ENCODE measurements at regions not wholly inside any gene's neighbourhood (a gene's known extent, or its start where the extent isn't known, plus 50 kb on each side); places are given as distances from the start of the nearest gene placed in this dataset.

DNA sequence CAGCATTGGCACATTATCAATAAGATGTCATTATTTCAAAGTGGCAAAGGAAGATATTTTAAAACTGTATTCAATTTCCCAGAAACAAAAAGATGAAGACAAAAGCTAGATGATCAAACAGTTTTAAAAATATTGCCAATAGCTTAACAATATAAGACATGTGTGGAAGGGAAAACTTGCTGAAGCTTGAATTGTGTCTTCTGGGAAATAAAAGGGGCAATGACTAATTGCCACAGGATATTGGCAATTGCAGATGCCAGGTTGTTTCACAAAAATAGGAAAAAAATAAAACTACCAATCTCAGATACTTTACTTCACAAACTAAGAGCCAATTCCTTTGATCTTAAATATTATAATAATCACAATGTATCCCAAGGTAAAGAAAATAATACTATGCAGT is 679.8 kb upstream of the ADAMTS5 start:
- Histone ChIP-seq H3K4me3 (ENCODE audit: insufficient read depth, low read depth, low read length, poor library complexity, severe bottlenecking) (no peak overlapping the region), H3K36me3 (ENCODE audit: control insufficient read depth, insufficient read depth, low read length) (no peaks in the 10 kb centered on the region), H3K4me1 (ENCODE audit: control insufficient read depth, insufficient read depth, low read length, poor library complexity, severe bottlenecking) (no peaks in the 10 kb centered on the region), H3K27me3 (replicated peaks; ENCODE audit: control insufficient read depth, insufficient read depth, low read length, poor library complexity, severe bottlenecking) (no peaks in the 10 kb centered on the region), H3K27ac (ENCODE audit: insufficient read depth, low read length, poor library complexity, severe bottlenecking) (no peak overlapping the region), H3K9me3 (ENCODE audit: control insufficient read depth, low read length) (no peaks in the 10 kb centered on the region)
- DNase-seq: no peak

DNA sequence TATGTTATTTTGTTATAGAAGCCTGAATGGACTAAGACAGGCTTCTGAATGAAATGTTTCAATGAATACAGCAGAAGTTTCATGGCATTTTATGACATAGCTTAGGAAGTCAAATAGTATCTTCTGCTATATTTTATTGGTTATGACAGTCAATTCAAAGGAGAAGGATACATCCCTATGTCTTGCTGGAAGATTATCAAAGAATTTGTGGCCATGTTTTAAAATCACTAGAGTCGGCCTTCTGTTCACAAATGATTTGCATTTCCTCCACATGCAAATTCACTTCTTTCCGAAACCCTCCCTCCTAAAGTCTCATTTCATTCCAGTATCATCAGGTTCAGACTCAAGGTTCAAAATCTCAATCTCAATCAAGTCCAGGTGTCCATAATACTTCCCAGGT is 679.2 kb upstream of the ADAMTS5 start:
- H3K4me3 ChIP-seq (ENCODE audit: insufficient read depth, low read depth, low read length, poor library complexity, severe bottlenecking): no peak overlapping the region
- DNase-seq: no peak
- H3K9me3 ChIP-seq (ENCODE audit: control insufficient read depth, low read length): no peaks in the 10 kb centered on the region
- no peaks in the 10 kb centered on the region for H3K36me3 ChIP-seq (ENCODE audit: control insufficient read depth, insufficient read depth, low read length)
- H3K27ac ChIP-seq (ENCODE audit: insufficient read depth, low read length, poor library complexity, severe bottlenecking): no peak overlapping the region
- H3K4me1 ChIP-seq (ENCODE audit: control insufficient read depth, insufficient read depth, low read length, poor library complexity, severe bottlenecking): no peaks in the 10 kb centered on the region
- no peaks in the 10 kb centered on the region for H3K27me3 ChIP-seq (replicated peaks; ENCODE audit: control insufficient read depth, insufficient read depth, low read length, poor library complexity, severe bottlenecking)

DNA sequence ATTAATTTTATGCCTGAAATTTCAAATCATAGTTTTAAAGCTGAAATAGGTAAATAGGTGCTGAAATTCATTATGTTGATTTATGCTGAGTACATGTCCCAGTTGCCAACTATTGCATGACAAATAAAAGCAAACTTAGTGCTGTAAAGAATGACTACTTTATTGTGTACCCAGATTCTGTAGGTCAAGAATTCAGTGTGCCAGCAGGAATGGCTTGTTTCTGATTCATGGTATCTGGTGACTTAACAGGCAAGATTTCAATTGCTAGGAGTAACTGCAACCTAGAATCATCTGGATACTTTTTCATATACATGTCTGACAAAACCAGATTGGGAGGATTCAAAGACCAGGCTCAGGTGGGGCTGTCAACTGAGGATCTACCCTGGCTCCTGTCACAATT is 678.4 kb upstream of the ADAMTS5 start:
- H3K36me3 ChIP-seq (ENCODE audit: control insufficient read depth, insufficient read depth, low read length): no peaks in the 10 kb centered on the region
- H3K4me1 ChIP-seq (ENCODE audit: control insufficient read depth, insufficient read depth, low read length, poor library complexity, severe bottlenecking): no peaks in the 10 kb centered on the region
- H3K27ac ChIP-seq (ENCODE audit: insufficient read depth, low read length, poor library complexity, severe bottlenecking): no peak overlapping the region
- no peaks in the 10 kb centered on the region for H3K9me3 ChIP-seq (ENCODE audit: control insufficient read depth, low read length)
- H3K4me3 ChIP-seq (ENCODE audit: insufficient read depth, low read depth, low read length, poor library complexity, severe bottlenecking): no peak overlapping the region
- DNase-seq: no peak
- no peaks in the 10 kb centered on the region for H3K27me3 ChIP-seq (replicated peaks; ENCODE audit: control insufficient read depth, insufficient read depth, low read length, poor library complexity, severe bottlenecking)

DNA sequence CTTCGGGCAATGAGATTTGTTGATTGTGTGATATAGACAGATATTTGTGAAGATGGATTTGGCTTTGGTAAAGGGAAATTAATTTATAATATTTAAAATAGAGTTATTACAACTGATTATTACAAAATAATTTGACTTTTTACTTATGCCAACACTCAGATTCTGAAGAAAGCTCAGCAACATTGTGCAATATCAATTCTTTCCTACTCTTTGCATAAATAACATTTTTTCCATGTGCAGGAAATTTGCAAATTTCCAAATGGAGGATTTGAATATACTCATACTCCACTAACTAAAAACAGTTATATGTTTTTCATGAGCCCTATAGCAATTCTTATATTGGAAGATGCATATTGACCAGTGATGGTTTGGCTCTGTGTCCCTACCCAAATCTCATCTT is 676.4 kb upstream of the ADAMTS5 start:
- Histone ChIP-seq H3K27me3 (replicated peaks; ENCODE audit: control insufficient read depth, insufficient read depth, low read length, poor library complexity, severe bottlenecking) (no peaks in the 10 kb centered on the region), H3K27ac (ENCODE audit: insufficient read depth, low read length, poor library complexity, severe bottlenecking) (no peak overlapping the region), H3K36me3 (ENCODE audit: control insufficient read depth, insufficient read depth, low read length) (no peaks in the 10 kb centered on the region), H3K4me1 (ENCODE audit: control insufficient read depth, insufficient read depth, low read length, poor library complexity, severe bottlenecking) (no peaks in the 10 kb centered on the region), H3K4me3 (ENCODE audit: insufficient read depth, low read depth, low read length, poor library complexity, severe bottlenecking) (no peak overlapping the region), H3K9me3 (ENCODE audit: control insufficient read depth, low read length) (no peaks in the 10 kb centered on the region)
- DNase-seq: no peak

DNA sequence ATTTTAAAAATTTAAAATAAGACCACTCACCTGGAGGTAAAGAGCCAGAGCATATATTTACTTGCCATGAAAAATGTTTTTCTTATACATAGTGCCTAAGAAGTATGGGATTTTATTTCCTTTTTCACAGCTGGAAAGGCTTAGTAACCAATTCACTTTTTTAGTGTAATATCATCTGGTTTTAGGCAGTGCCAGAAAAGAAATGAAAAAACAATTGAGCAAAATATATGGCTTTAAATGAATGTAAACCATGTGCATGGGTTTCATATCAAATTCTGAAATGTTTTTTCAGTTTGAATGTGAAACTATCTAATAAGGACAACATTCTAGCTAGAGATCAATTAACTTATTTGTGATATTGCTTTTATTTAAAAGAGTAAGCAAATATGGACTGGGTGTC is 672.4 kb upstream of the ADAMTS5 start:
- Histone ChIP-seq H3K36me3 (ENCODE audit: control insufficient read depth, insufficient read depth, low read length) (no peaks in the 10 kb centered on the region), H3K4me3 (ENCODE audit: insufficient read depth, low read depth, low read length, poor library complexity, severe bottlenecking) (no peak overlapping the region), H3K27ac (ENCODE audit: insufficient read depth, low read length, poor library complexity, severe bottlenecking) (no peak overlapping the region), H3K9me3 (ENCODE audit: control insufficient read depth, low read length) (no peaks in the 10 kb centered on the region), H3K27me3 (replicated peaks; ENCODE audit: control insufficient read depth, insufficient read depth, low read length, poor library complexity, severe bottlenecking) (no peaks in the 10 kb centered on the region), H3K4me1 (ENCODE audit: control insufficient read depth, insufficient read depth, low read length, poor library complexity, severe bottlenecking) (no peaks in the 10 kb centered on the region)
- DNase-seq: no peak

DNA sequence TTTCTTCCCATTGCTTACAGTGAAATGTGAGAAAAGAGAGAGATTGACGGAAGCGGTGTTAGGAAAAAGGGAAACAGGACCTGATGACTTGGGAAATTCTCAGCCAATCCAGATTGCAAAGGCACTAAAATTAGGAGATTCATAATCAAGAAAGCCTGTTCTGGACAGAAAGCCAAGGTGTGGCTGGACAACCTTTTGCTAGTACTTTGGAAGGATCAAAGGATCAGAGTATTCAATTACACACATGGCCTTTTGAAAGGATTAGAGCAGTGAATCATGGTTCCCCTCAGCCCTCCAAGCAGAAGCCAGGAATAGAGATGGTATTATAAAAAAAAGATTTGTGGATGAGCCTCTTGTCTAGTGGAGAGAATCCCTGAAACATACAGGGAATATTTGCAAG is 669.8 kb upstream of the ADAMTS5 start:
- H3K4me3 ChIP-seq (ENCODE audit: insufficient read depth, low read depth, low read length, poor library complexity, severe bottlenecking): no peak overlapping the region
- no peak for DNase-seq
- H3K27me3 ChIP-seq (replicated peaks; ENCODE audit: control insufficient read depth, insufficient read depth, low read length, poor library complexity, severe bottlenecking): no peaks in the 10 kb centered on the region
- H3K27ac ChIP-seq (ENCODE audit: insufficient read depth, low read length, poor library complexity, severe bottlenecking): no peak overlapping the region
- H3K4me1 ChIP-seq (ENCODE audit: control insufficient read depth, insufficient read depth, low read length, poor library complexity, severe bottlenecking): no peaks in the 10 kb centered on the region
- no peaks in the 10 kb centered on the region for H3K36me3 ChIP-seq (ENCODE audit: control insufficient read depth, insufficient read depth, low read length)
- H3K9me3 ChIP-seq (ENCODE audit: control insufficient read depth, low read length): no peaks in the 10 kb centered on the region

DNA sequence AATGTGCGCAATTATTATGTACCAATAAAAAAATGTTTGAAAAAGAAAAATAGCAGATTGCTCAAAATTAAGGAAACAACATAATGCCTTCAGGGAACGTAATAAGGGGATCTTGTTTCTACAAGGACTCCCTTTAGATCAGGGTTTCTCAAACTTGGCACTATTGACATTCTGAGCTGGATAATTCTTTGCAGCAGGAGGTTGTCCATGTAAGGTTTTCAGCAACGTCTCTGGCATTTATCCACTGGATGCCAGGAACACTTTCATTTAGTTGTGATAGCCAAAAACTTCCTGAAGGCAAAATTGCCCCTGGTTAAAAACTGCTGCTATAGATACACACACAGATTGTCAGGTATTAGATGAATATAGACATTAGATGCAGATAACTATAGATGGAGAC is 666.7 kb upstream of the ADAMTS5 start:
- no peak overlapping the region for H3K4me3 ChIP-seq (ENCODE audit: insufficient read depth, low read depth, low read length, poor library complexity, severe bottlenecking)
- no peaks in the 10 kb centered on the region for H3K36me3 ChIP-seq (ENCODE audit: control insufficient read depth, insufficient read depth, low read length)
- H3K4me1 ChIP-seq (ENCODE audit: control insufficient read depth, insufficient read depth, low read length, poor library complexity, severe bottlenecking): no peaks in the 10 kb centered on the region
- H3K27ac ChIP-seq (ENCODE audit: insufficient read depth, low read length, poor library complexity, severe bottlenecking): no peak overlapping the region
- DNase-seq: no peak
- no peaks in the 10 kb centered on the region for H3K27me3 ChIP-seq (replicated peaks; ENCODE audit: control insufficient read depth, insufficient read depth, low read length, poor library complexity, severe bottlenecking)
- H3K9me3 ChIP-seq (ENCODE audit: control insufficient read depth, low read length): no peaks in the 10 kb centered on the region

DNA sequence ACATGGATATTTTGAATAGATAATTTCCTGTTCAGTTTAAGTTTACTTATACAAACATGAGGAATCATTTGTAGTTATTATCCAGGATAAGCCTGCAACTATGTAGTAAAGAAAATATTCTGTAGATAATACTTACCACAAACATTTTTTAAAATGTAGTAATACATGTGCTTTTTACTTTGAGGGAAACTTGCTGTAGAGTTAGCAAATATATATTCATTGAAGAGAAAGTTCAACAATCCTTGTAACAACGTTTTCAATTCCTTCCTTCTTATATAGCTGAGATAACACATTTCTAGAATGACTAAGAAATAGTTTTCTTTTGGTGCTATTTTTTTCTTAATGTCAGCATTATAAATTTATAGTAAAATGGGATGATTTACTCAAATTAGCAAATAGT is 664.6 kb upstream of the ADAMTS5 start:
- Histone ChIP-seq H3K27ac (ENCODE audit: insufficient read depth, low read length, poor library complexity, severe bottlenecking) (no peak overlapping the region), H3K4me1 (ENCODE audit: control insufficient read depth, insufficient read depth, low read length, poor library complexity, severe bottlenecking) (no peaks in the 10 kb centered on the region), H3K4me3 (ENCODE audit: insufficient read depth, low read depth, low read length, poor library complexity, severe bottlenecking) (no peak overlapping the region), H3K27me3 (replicated peaks; ENCODE audit: control insufficient read depth, insufficient read depth, low read length, poor library complexity, severe bottlenecking) (no peaks in the 10 kb centered on the region), H3K36me3 (ENCODE audit: control insufficient read depth, insufficient read depth, low read length) (no peaks in the 10 kb centered on the region), H3K9me3 (ENCODE audit: control insufficient read depth, low read length) (no peaks in the 10 kb centered on the region)
- no peak for DNase-seq

DNA sequence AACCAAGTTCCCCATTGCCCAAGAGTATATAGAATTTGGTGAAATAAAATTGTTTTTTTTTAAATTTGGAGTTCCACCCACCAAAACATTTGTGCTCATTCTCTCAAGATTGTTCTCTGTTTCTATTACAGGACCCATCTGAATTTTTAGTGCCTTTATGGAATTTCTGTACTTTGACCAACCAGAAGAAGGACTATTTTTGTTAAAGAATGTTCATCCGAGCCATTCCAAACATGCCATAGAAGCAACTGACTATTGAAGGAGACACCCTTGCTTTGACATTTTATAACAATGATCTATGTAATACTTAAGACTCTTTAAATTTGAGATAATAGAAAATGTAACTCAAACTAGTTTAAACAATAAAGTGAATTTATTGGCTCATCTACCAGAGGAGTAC is 655.7 kb upstream of the ADAMTS5 start:
- Histone ChIP-seq H3K27me3 (replicated peaks; ENCODE audit: control insufficient read depth, insufficient read depth, low read length, poor library complexity, severe bottlenecking) (no peaks in the 10 kb centered on the region), H3K27ac (ENCODE audit: insufficient read depth, low read length, poor library complexity, severe bottlenecking) (no peak overlapping the region), H3K4me3 (ENCODE audit: insufficient read depth, low read depth, low read length, poor library complexity, severe bottlenecking) (no peak overlapping the region), H3K36me3 (ENCODE audit: control insufficient read depth, insufficient read depth, low read length) (no peaks in the 10 kb centered on the region), H3K9me3 (ENCODE audit: control insufficient read depth, low read length) (no peaks in the 10 kb centered on the region), H3K4me1 (ENCODE audit: control insufficient read depth, insufficient read depth, low read length, poor library complexity, severe bottlenecking) (no peaks in the 10 kb centered on the region)
- no peak for DNase-seq

DNA sequence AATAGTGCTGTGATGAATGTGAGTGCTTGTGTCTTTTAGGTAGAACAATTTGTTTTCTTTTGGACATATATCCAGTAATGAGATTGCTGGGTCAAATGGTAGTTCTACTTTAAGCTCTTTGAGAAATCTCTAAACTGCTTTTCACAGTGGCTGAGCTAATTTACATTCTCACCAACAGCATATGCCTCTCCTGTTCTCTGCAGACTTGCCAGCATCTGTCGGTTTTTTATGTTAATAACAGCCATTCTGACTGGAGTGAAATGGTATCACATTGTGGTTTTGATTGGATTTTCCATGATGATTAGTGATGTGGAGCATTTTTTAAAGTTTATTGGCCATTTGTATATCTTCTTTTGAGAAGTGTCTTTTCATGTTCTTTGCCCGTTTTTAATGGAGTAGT is 647.3 kb upstream of the ADAMTS5 start:
- Histone ChIP-seq H3K4me1 (ENCODE audit: control insufficient read depth, insufficient read depth, low read length, poor library complexity, severe bottlenecking) (no peaks in the 10 kb centered on the region), H3K9me3 (ENCODE audit: control insufficient read depth, low read length) (no peaks in the 10 kb centered on the region), H3K4me3 (ENCODE audit: insufficient read depth, low read depth, low read length, poor library complexity, severe bottlenecking) (no peak overlapping the region), H3K27ac (ENCODE audit: insufficient read depth, low read length, poor library complexity, severe bottlenecking) (no peak overlapping the region), H3K36me3 (ENCODE audit: control insufficient read depth, insufficient read depth, low read length) (no peaks in the 10 kb centered on the region), H3K27me3 (replicated peaks; ENCODE audit: control insufficient read depth, insufficient read depth, low read length, poor library complexity, severe bottlenecking) (no peaks in the 10 kb centered on the region)
- DNase-seq: no peak

DNA sequence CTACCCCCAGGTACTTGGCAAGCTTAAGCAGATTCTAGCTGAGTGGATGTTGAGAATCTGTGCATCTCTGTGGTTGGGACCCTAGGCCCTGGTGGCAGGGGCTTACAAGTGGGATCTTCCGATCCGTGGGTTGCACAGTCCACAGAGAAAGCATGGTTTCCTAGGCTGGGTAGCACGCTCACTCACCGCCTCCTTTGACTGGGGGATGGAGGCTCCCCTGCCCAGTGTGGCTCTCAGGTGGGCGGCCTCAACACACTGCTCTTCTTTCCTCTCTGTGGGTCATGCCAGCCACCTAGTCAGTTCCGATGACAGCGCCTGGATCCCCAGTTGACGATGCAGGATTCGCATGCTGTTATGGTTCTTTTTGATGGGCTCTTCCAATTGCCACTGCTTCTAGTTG is 639.5 kb upstream of the ADAMTS5 start:
- Histone ChIP-seq H3K36me3 (ENCODE audit: control insufficient read depth, insufficient read depth, low read length) (no peaks in the 10 kb centered on the region), H3K9me3 (ENCODE audit: control insufficient read depth, low read length) (no peaks in the 10 kb centered on the region), H3K4me1 (ENCODE audit: control insufficient read depth, insufficient read depth, low read length, poor library complexity, severe bottlenecking) (no peaks in the 10 kb centered on the region), H3K27me3 (replicated peaks; ENCODE audit: control insufficient read depth, insufficient read depth, low read length, poor library complexity, severe bottlenecking) (no peaks in the 10 kb centered on the region), H3K4me3 (ENCODE audit: insufficient read depth, low read depth, low read length, poor library complexity, severe bottlenecking) (no peak overlapping the region), H3K27ac (ENCODE audit: insufficient read depth, low read length, poor library complexity, severe bottlenecking) (no peak overlapping the region)
- no peak for DNase-seq

Measured in effector memory CD4-positive, alpha-beta T cell (primary cell).